SH-SY5Y (cell line): ENCODE measurements at regions not wholly inside any gene's neighbourhood (a gene's known extent, or its start where the extent isn't known, plus 50 kb on each side); places are given as distances from the start of the nearest gene placed in this dataset.

ENCODE experiments used
- GATA2 ChIP-seq: IDR thresholded peaks from 2 replicates; pipeline ENCODE4 v1.6.1; 2011; ENCODE audit warnings: mild to moderate bottlenecking, low read depth, low read length
- GATA3 ChIP-seq: IDR thresholded peaks from 2 replicates; pipeline ENCODE4 v1.6.1; 2011; ENCODE audit warnings: low read depth, mild to moderate bottlenecking, low read length, moderate library complexity

DNA sequence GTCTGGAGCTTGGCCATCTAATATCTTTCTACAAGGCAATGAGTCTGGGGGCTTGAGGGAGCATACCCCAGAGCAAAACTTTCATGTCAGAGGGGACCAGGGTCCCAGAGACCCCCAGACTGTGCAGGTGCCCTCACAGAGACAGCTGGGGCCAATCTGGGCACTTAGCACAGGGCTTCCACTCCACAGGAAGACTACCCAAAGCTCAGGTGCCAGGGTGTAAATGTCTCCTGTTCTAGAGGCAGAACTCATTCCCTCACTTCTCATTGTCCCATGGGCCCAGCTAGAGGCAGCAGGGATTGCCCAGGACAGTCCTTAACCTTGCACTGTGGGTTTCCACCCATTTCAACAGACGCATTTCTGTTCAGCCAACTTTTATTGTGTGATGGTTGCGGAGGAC, 246.9 kb downstream of the ACTR3B start:
- TF ChIP-seq GATA2, result no peak
- TF ChIP-seq GATA3, result no peak
